MM.1S (cell line): ENCODE measurements at regions not wholly inside any gene's neighbourhood (a gene's known extent, or its start where the extent isn't known, plus 50 kb on each side); places are given as distances from the start of the nearest gene placed in this dataset.
"Not testable (repeated sequence)": the region's sequence is repeated elsewhere in the genome, so short reads cannot be mapped to it uniquely, and the experiment has no call there.

Experiments used
- EZH2 ChIP-seq: fragments of 300-600 bp; sonication (generic); optimal IDR thresholded peaks from 2 replicates; pipeline ENCODE3; 2017; ENCODE audit warnings: low read depth, mild to moderate bottlenecking, antibody characterized with exemption, low read length, mixed read lengths
- EZH2phosphoT487 ChIP-seq: fragments of 300-600 bp; sonication (generic); IDR thresholded peaks from 2 replicates; pipeline ENCODE4 v1.6.1; 2018; ENCODE audit warnings: antibody characterized with exemption, low read length
- TF ChIP-seq, protein P1 (sequence below): fragments of 300-600 bp; sonication (generic); IDR thresholded peaks from 2 replicates; pipeline ENCODE4 v1.5.1; 2016; ENCODE audit warnings: antibody characterized with exemption, low read length, mixed read lengths

DNA sequence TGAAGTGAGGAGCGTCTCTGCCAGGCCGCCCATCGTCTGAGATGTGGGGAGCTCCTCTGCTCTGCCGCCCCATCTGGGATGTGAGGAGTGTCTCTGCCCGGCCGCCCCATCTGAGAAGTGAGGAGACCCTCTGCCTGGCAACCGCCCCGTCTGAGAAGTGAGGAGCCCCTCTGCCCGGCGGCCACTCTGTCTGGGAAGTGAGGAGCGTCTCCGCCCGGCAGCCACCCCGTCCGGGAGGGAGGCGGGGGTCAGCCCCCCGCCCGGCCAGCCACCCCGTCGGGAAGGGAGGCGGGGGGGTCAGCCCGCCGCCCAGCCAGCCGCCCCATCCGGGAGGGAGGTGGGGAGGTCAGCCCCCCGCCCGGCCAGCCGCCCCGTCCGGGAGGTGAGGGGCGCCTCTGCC, 77.6 kb upstream of the ADORA2B start:
- TF ChIP-seq, protein P1, sequence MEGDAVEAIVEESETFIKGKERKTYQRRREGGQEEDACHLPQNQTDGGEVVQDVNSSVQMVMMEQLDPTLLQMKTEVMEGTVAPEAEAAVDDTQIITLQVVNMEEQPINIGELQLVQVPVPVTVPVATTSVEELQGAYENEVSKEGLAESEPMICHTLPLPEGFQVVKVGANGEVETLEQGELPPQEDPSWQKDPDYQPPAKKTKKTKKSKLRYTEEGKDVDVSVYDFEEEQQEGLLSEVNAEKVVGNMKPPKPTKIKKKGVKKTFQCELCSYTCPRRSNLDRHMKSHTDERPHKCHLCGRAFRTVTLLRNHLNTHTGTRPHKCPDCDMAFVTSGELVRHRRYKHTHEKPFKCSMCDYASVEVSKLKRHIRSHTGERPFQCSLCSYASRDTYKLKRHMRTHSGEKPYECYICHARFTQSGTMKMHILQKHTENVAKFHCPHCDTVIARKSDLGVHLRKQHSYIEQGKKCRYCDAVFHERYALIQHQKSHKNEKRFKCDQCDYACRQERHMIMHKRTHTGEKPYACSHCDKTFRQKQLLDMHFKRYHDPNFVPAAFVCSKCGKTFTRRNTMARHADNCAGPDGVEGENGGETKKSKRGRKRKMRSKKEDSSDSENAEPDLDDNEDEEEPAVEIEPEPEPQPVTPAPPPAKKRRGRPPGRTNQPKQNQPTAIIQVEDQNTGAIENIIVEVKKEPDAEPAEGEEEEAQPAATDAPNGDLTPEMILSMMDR, result not testable (repeated sequence)
- not testable (repeated sequence) for TF ChIP-seq EZH2, EZH2phosphoT487
